ENCODE measurements at regions not wholly inside any gene's neighbourhood (a gene's known extent, or its start where the extent isn't known, plus 50 kb on each side); places are given as distances from the start of the nearest gene placed in this dataset.

DNA sequence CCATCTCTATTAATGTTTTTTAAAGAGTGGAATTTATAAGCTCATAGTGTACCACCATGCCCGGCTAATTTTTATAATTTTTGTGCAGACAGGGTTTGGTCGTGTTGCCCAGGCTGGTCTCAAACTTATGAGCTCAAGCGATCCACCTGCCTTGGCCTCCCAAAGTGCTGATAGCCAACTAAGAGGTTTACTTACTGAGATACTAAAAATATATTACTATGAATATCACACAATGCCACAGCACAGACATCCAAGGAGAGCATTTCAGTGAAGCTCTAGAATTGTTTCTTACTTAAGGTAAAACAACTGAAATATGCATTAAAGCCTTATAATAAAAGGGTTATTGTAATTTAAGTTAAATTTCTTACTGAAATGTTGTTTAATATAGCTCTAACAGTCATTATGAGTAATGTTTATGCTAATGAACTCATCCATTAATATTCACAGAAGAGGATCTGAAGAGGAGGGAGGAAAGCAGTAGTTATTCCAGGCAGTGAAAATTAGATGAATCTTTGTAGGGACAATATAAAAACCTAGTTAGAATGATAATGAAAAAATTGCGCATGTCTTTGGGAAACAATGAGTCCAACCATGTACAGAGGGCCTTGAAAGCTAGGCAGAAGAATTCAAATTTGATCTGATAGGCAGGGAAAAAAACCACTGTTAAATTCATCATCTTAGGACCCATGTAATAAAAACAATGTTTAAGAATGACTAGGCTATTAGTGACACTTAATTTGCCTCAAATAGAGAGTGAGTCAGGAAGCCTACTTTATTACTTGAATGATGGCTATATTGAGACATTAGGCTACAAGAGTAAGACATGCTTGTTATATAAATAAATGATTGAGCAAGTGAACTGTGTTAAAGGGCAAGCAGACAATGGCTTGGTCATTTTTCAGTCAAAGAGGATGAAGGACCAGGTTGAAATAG, 99.2 kb downstream of the SLC41A2 start:
- no peak for DNase-seq (ENCODE audit: low spot score)

DNA sequence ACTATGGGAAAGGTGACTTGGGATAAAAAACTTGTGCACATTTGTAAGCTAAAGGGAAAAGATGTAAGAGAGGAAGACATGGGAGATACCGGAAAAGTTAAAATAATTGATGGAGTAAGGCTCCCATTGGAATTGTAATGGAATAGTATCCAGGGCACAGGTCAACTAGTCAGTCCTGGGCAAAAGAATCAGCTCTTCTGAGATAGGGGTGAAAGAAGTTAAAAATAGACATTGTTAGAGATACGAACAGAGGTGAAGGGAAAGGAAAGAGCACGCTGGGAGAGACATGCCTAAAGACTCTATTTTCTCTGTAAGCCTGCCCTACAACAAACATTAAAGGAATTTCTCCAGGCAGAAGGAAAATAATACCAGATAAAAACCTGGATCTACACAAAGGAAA, 101.6 kb downstream of the SLC41A2 start:
- DNase-seq (ENCODE audit: low spot score): no peak

DNA sequence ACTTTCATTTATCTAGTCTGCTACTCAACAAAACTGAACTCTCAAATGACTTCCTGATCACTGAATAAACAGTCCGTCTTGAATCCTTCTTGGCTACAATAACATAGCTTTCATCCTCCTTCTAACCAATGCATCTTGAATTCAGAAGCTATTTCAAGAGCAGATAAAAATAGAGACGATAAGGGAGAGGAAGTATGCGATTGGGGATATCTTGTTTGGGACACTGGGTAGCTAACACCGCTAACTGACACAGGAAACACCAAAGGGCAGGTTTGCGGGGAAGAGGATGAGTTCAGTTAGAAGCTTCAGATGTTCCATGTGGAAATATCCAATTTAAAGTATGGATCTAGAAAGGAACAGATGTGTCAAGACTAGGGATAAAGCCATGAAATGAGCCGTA, 102.5 kb downstream of the SLC41A2 start:
- DNase-seq (ENCODE audit: low spot score): no peak

DNA sequence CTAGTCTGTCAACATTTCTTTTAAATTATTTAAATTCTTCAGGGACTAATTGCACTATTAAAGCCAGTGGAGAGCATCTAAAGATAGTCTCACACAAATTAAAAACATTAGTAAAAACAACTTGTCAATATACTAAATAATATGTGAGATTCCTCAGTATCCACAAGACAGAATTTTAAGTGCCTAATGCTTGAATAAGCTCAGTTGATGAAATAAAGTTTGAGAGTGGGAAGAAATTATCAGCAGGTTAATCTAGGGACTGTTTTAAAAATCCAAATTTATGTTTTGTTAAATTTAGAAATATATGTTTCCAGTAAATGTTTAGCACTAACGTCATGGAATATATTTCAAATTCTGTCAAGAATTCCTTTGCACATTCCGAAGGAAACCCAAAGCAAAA, 105.2 kb downstream of the SLC41A2 start:
- no peak for DNase-seq (ENCODE audit: low spot score)

DNA sequence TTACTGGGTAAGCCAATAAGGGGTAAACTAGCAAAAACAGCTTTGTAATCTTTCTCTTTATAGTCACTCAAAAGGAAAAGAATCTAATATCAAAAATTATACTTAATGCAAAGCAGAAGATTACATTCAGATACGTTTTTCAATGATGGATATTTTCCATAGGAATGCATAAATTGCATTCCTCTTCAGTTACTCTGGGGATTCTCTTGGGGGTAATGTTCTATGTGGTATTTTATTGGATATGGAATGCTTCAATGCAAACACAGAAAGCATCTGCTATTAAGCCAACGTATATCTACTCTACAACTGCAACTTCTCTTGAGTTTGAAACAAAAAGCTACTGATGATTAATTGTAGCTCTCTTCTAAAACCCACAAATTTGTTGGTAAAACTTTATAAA, 106.0 kb downstream of the SLC41A2 start:
- no peak for DNase-seq (ENCODE audit: low spot score)

DNA sequence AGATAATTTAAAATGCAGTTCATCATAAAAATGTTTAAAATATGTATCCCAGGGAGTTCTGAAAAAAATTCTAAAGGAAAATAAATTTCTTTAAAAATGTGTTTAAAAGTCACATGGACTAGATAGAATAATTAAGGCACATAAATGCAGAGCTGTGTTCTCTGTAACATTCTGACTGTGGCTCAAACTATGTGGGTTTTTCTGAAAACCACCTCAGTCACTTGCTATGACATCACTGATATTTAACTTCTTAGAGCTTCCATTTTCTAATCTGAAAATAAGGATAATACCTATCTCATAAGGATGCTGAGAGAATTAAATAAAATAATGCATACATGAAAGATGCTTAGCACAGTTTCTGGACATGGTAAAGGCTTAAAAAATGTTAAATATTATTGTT, 107.3 kb downstream of the SLC41A2 start:
- no peak for DNase-seq (ENCODE audit: low spot score)

DNA sequence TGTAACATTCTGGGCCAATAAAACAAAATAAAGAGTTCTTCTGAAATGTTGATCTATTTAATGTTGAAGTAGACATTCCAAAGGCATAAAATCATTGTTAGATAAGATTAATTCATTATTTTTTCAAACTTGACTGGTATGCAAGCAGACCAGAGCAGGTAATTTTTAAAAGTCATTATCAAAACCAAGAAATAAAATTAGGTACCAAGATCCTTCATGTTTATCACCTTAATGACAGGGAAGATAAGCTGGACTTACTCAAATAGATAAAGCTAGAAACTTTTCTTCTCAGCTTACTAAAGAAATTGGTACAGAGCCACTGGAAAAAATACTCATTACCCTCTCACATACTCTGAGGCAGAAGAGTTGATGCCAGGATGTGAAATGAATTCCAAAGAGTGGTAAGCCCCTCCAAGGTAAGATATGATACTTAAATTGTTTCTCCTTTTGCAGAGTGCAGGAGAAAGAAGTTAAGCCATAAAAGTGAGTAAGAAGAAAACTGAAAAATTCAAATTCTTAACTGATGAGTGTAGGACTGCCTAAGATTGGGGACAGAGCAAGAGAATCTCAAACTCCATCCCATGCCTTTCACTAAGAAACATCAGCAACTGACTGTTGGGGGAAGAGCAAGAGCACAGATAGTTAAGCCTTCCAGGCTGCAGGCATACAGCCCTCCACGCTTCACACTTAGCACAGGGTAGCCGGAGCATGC, 111.9 kb downstream of the SLC41A2 start:
- no peak for DNase-seq (ENCODE audit: low spot score)

DNA sequence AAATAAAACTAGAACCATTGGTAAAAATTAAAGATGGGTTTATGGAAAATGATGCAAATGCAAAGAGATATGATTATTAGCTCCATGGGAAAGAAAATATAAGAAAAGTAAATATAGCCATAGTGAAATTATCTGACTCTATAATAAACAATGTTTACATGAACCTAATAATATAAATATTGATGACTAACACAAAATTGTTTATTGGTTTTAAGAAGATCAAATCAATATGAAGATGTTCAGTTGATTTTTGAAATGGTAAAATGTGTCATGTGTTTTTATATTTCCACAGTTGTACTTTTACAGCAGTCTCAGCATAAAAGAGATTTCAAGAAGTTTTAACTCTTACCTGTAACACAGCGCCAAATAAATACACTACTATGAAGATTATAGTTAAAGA, 114.0 kb downstream of the SLC41A2 start:
- no peak for DNase-seq (ENCODE audit: low spot score)

DNA sequence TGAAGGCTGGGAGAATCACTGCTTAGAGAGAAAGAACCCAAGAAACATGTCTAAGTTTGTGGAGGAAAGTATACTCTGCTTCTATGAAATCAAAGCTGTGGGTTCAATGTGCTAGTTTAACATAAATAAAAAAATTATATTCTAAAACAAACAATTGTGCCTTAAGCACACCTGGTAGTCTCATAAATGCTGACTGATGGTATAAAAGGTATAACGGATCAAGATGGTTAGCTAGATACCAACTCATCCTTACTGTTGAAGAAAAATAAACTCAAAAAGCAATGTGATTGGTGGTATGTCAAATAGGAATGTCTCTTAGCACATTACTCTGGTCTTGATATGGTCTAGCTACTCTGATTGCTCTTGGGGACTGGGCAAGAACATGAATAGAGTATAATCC, 117.8 kb downstream of the SLC41A2 start:
- no peak for DNase-seq (ENCODE audit: low spot score)

DNA sequence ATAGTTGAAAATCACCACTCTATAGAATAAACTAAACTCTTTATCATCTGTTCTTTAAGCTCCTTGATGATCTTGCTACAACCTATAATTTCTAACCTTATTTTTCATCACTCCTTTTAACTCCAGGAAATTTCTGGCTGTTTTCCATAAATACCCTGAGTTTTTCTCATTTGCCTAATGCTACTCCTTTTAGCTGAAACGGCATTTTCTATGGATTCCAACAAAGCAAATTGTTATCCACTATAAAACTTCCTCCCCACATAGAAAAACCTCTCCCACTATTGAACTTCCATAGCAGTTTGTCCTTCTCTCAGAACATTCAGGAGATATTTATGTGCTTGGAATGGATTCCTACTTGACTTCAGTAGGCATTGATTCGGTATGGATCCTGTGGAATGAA, 122.8 kb downstream of the SLC41A2 start:
- DNase-seq (ENCODE audit: low spot score): no peak

DNA sequence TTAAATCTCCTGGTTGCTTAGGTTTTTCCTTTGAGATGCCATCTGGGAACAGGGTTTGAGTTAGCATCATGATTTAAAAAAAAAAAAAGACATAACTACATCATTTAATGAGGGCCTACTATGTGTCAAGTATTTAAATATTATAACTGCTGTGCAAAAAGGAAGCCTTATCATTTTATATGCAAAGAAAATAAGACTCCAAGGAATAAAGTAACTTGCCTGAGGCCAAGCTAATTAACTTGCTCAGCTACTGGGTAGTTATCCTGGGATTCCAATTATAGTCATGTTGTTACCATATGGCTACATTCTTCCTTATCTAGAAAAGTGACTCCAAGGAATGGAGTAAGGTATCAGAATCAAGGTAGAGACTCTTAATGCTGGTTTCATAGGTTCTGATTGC, 123.5 kb downstream of the SLC41A2 start:
- DNase-seq (ENCODE audit: low spot score): no peak

DNA sequence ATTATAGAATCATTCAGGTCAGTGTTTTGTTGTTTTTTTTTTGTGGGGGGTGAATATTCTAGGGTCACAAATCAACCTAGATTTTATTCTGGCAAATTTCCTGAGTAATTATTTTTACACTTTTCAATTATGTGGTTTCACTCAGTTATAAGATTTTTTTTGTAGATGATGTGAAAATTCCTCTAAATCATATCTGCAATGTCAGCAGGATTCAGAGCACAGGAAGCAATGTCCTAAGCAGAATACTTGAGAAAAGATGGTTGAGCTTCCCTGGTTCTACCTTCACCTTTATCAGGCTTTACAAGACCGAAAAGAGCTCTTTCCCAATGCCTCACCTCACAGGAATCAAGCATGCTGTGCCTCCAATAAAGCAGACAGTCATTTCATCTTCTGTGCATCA, 124.3 kb downstream of the SLC41A2 start:
- DNase-seq (ENCODE audit: low spot score): no peak

DNA sequence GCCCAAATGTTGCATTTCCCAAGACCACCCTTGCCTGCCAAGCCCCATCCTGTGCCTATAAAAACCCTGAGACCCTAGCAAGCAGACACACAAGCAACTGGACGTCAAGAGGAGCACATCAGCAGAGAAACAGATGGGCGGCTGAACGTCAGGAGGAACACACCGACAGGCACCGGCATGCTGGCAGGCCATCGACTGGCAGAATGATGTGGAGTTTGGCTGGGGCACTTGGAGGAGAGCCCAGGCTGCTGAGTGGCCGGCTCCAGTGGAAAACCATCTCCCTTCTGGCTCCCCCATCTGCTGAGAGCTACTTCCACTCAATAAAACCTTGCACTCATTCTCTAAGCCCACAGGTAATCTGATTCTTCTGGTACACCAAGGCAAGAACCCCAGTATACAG, 130.1 kb downstream of the SLC41A2 start:
- DNase-seq (ENCODE audit: low spot score): no peak

DNA sequence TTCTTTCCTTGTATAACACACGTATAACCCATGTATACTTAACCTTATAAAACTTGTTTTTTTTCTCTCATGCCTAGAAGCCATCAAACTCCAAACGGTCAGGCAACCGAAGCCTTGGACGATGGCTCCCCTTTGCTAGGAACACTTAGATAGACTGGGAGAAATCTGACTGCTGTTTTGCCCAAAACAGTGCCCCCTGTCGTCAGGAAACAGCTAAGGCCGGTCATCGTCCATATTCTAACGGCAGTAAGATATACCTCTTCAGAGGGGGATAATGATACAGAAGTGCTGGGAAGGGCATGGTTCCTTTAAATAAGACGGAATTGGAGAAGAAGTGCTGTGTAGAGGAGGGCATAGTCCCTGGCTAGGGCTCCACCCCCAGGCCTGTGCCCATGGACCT, 130.5 kb downstream of the SLC41A2 start:
- DNase-seq (ENCODE audit: low spot score): peak; percentile 13

DNA sequence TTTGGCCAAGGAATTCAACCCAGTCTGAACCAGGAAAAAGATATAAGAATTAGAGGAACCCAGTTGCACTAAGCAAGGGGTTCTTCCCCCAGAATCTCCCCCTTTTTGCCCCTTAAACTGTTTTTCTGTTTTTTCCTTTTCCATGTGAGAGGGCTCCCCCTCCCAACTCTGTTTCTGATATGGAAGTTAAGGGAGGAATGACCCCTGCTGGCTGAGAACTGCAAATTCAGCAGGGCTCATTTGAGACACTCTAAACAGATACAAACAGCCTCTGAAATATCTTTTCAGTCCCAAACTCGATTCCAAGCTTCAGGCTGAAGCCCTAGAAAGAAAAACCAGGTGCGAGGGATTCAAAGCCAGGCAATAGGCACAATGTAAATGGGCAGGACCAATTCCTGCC, 132.7 kb downstream of the SLC41A2 start:
- DNase-seq (ENCODE audit: low spot score): peak; percentile 3

DNA sequence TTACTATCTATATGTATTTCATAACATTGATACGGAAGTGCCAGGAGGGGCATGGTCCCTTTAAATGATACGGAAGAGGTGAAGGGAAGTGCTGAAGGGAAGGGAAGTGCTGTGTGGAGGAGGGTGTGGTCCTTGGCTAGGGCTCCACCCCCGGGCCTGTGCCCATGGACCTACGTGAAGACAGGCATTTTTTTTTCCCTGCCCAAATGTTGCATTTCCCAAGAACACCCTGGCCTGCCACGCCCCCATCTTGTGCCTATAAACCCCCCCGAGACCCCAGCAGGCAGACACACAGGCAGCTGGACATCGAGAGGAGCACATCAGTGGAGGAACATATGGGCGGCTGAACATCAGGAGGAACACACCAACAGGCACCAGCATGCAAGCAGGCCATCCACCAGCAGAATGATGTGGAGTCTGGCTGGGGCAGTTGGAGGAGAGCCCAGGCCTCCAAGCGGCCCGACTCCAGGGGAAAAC, 134.1 kb downstream of the SLC41A2 start:
- no peak for DNase-seq (ENCODE audit: low spot score)

DNA sequence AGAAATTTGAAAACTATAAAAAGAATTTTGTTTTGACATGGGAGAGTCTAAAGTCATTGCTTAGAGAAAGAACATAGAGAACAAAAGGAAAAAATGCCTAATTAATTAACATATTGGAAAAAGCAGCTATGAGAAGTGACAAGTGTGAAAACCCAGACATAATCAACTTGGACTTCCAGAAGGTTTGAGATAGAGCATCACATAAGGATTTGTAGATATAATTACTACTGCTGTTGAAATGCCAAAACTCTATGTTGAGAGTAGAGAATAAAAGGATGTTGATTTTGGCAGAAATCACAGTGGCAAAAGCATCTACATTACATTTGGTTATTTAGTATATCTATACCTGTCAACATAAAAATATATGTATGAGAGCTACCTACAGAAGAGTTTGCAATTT, 135.1 kb downstream of the SLC41A2 start:
- DNase-seq (ENCODE audit: low spot score): no peak

DNA sequence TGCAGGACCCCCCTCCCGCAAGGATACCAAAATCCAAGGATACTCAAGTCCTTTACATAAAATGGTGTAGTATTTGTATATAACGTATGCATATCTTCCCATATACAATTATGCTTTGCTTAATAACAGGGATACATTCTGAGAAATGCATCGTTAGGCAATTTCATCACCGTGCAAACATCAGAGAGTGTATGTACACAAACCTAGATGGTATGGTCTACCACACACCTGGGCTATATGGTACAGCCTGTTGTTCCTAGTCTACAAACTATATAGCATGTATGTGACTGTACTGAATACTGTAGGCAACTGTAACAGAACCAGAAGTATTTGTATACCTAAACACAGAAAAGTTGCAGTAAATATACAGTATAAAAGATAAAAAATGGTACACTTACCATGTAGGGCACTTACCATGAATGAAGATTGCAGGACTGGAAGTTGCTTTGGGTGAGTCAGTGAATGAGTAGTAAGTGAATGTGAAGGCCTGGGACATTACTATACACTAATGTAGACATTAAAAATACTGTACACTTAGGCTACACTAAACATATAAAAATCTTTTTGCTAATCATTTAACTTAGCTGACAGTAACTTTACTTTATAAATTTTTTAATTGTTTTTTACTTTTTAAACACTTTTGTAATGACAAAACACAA, 141.1 kb downstream of the SLC41A2 start:
- DNase-seq (ENCODE audit: low spot score): no peak

DNA sequence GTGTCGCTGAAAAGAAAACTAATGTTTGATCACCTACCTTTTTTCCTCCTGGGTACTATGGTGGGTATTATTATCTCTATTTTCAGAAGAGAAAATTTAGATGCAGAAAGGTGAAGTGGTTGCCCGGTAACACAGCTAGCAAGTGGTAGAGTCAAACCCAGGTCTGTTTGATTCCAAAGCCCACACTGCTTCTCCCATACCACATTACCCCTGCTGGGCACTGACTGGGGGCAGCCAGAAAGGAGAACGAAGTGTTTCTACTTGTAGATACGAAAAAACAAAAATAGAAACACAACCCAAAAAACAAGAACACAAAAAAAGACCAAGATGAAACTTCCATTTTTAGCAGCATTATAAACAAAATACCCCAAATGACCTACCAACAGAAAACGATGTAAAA, 142.2 kb downstream of the SLC41A2 start:
- no peak for DNase-seq (ENCODE audit: low spot score)

DNA sequence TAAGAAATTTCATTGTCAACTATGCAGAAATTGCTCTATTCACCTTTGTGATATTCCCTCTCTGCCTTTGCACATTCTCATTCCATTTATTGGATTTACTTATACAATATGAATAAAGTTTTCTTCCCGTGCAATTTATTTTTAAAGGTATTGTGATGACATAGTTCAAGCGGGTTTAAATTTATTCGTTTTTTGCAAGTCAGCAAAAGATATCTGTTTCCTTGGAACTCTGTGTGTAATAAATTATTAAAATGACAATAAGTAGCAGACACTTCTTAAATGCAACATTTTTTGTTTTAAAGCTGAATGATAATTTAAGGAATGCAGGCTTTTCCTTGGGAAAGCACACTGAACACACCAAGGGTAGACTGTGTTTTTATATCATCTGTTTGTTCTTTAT, 143.1 kb downstream of the SLC41A2 start:
- no peak for DNase-seq (ENCODE audit: low spot score)

All from CD4-positive, alpha-beta T cell treated with Interleukin-15 for 4 hours (primary cell).